A673 (cell line): ENCODE measurements at regions not wholly inside any gene's neighbourhood (a gene's known extent, or its start where the extent isn't known, plus 50 kb on each side); places are given as distances from the start of the nearest gene placed in this dataset.

Source experiments
- BruUV-seq: library from RNA; stranded (reverse); fragments of 400-500 nt; replicated peaks from 2 replicates; lab custom pipeline; 2021; lab: Mats Ljungman, UMichigan
- CTCF ChIA-PET: fragments of 300-600 bp; sonication (Branson Sonifier 250); formaldehyde crosslinking; loops from one replicate; lab custom pipeline; 2022; ENCODE audit warnings: antibody characterized with exemption; lab: Charles Lee
- POLR2A ChIA-PET: fragments of 300-600 bp; sonication (Branson Sonifier 250); formaldehyde crosslinking; loops from one replicate; lab custom pipeline; 2022; ENCODE audit warnings: antibody characterized with exemption; ENCODE audit not compliant: low non-redundant PET; lab: Charles Lee
- DNase-seq: peaks from one replicate; pipeline ENCODE4 v3.0.0-alpha.2; 2015; ENCODE audit warnings: low spot score
- H3K27ac ChIP-seq: fragments of 200-600 bp; sonication (generic); 2 replicates; pipeline ENCODE4 v1.5.1; 2016; ENCODE audit warnings: mixed run types, low read depth, mild to moderate bottlenecking, mixed read lengths, antibody characterized with exemption, low read length; ENCODE audit not compliant: poor library complexity, severe bottlenecking
- H3K27me3 ChIP-seq: fragments of 200-600 bp; sonication (generic); replicated peaks from 2 replicates; pipeline ENCODE4 v1.6.1; 2017; ENCODE audit warnings: mixed run types, low read depth, mild to moderate bottlenecking, mixed read lengths, antibody characterized with exemption, low read length; ENCODE audit not compliant: insufficient read depth, poor library complexity
- H3K36me3 ChIP-seq: fragments of 200-600 bp; sonication (generic); 2 replicates; pipeline ENCODE4 v1.6.1; 2016; ENCODE audit warnings: mixed run types, mild to moderate bottlenecking, mixed read lengths, antibody characterized with exemption, low read length; ENCODE audit not compliant: insufficient read depth, poor library complexity, severe bottlenecking
- H3K4me1 ChIP-seq: fragments of 200-600 bp; sonication (generic); 2 replicates; pipeline ENCODE4 v1.6.1; 2017; ENCODE audit warnings: mixed run types, mild to moderate bottlenecking, mixed read lengths, antibody characterized with exemption, low read length; ENCODE audit not compliant: insufficient read depth, poor library complexity, severe bottlenecking
- H3K4me3 ChIP-seq: fragments of 200-600 bp; sonication (generic); 2 replicates; pipeline ENCODE4 v1.5.1; 2016; ENCODE audit warnings: low read depth, mixed run types, mild to moderate bottlenecking, mixed read lengths, low read length; ENCODE audit not compliant: poor library complexity, severe bottlenecking
- H3K9me3 ChIP-seq: fragments of 200-600 bp; sonication (generic); 2 replicates; pipeline ENCODE4 v1.6.1; 2016; ENCODE audit warnings: mixed run types, low read depth, mild to moderate bottlenecking, mixed read lengths, antibody characterized with exemption, low read length; ENCODE audit not compliant: poor library complexity, severe bottlenecking
- CTCF ChIP-seq: fragments of 300-800, 200-600 bp; sonication (generic); conservative IDR thresholded peaks from 2 replicates; pipeline ENCODE4 v1.5.1; 2017; ENCODE audit warnings: low read depth, mild to moderate bottlenecking, antibody characterized with exemption, low read length, moderate library complexity, mixed read lengths
- EZH2 ChIP-seq: fragments of 200-600 bp; sonication (generic); IDR thresholded peaks from 2 replicates; pipeline ENCODE4 v1.6.1; 2017; ENCODE audit warnings: borderline replicate concordance, low read depth, mild to moderate bottlenecking, mixed read lengths, antibody characterized with exemption, low read length; ENCODE audit not compliant: poor library complexity, severe bottlenecking
- intact Hi-C: fragments of 100-400 bp; cut with micrococcal nuclease; formaldehyde crosslinking; loops from one replicate; pipeline ENCODE4 v1.10.0; 2022; ENCODE audit not compliant: unreplicated experiment

- Histone ChIP-seq H3K4me1 (no peaks in the 10 kb centered on the region), H3K27me3 (no peaks in the 10 kb centered on the region), H3K9me3 (no peaks in the 10 kb centered on the region), H3K27ac (no peak overlapping the region), H3K4me3 (no peak overlapping the region), H3K36me3 (no peaks in the 10 kb centered on the region)
- no peak for DNase-seq
- TF ChIP-seq CTCF (no peak), EZH2 (no peak)
- CTCF ChIA-PET, result no interaction called here
- intact Hi-C loops, result no loop called here
- no TSS peak for BruUV-seq
- POLR2A ChIA-PET, result no interaction called here
Measured at GRCh38 chr6:22670605-22671004, 101.2 kb downstream of the HDGFL1 start.

GRCh38 chr6:22673474-22673873, 104.1 kb downstream of the HDGFL1 start:
- ChIA-PET POLR2A (no interaction called here), CTCF (no interaction called here)
- intact Hi-C loops, result no loop called here
- Histone ChIP-seq H3K4me3 (no peak overlapping the region), H3K4me1 (no peaks in the 10 kb centered on the region), H3K27me3 (no peaks in the 10 kb centered on the region), H3K36me3 (no peaks in the 10 kb centered on the region), H3K9me3 (no peaks in the 10 kb centered on the region), H3K27ac (no peak overlapping the region)
- TF ChIP-seq CTCF (no peak), EZH2 (no peak)
- no TSS peak for BruUV-seq
- no peak for DNase-seq

GRCh38 chr6:22680950-22681349, 111.6 kb downstream of the HDGFL1 start:
- intact Hi-C loops, result no loop called here
- DNase-seq, result no peak
- no peak for TF ChIP-seq EZH2
- TF ChIP-seq CTCF, result no peak
- no peaks in the 10 kb centered on the region for H3K36me3 ChIP-seq
- POLR2A ChIA-PET, result interaction anchor here (0.7 kb wide), 1 partner anchor 162 kb away, joined by 6 read pairs; no protein-coding TSS in a partner anchor
- H3K27ac ChIP-seq, result no peak overlapping the region
- H3K27me3 ChIP-seq, result no peaks in the 10 kb centered on the region
- CTCF ChIA-PET, result no interaction called here
- H3K4me3 ChIP-seq, result no peak overlapping the region
- no peaks in the 10 kb centered on the region for H3K9me3 ChIP-seq
- no peaks in the 10 kb centered on the region for H3K4me1 ChIP-seq
- BruUV-seq, result no TSS peak
